Effector CD4-positive, alpha-beta T cell (primary cell): ENCODE measurements at regions not wholly inside any gene's neighbourhood (a gene's known extent, or its start where the extent isn't known, plus 50 kb on each side); places are given as distances from the start of the nearest gene placed in this dataset.

ENCODE experiments used
- DNase-seq: peaks from one replicate; pipeline ENCODE4 v3.0.0-alpha.2; 2020

GRCh38 chr10:44858017-44858371, 53.1 kb upstream of the TMEM72 start:
- no peak for DNase-seq

GRCh38 chr10:44858988-44859387, 52.1 kb upstream of the TMEM72 start:
- DNase-seq: no peak

DNA sequence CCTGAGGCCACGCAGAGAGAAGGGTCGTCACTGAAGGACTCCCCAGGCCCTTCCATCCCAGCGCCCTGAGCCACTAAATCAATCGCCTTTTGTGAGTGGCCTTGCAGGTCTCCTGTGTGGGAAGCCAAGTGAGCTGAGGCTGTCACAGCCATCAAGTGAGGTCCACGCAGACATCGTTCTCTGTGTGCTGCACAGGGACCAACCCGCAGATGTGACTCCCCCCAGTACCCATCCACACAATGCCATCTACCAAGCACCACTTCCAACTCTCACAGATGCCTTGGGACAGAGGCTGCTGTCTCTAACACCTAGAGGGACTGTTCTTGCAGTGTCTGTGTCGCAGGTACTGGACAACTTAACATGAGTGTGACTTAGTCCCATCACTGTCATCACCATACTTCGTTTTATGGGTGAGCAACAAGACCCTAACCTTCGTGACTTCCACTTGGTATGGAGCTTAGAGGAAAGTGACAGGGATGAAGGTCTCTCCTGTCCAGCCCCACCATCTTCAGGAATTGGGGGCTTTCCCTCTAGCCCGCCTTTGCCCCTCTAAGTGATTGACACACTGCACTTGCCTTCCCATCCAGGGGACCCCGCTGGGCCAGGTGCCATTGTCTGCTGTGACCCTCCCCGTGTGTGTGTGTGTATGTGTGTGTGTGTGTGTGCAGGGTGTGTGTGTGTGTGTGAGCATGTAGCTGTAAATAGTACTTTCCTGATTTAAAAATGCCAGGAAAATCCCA, 51.4 kb upstream of the TMEM72 start:
- no peak for DNase-seq

DNA sequence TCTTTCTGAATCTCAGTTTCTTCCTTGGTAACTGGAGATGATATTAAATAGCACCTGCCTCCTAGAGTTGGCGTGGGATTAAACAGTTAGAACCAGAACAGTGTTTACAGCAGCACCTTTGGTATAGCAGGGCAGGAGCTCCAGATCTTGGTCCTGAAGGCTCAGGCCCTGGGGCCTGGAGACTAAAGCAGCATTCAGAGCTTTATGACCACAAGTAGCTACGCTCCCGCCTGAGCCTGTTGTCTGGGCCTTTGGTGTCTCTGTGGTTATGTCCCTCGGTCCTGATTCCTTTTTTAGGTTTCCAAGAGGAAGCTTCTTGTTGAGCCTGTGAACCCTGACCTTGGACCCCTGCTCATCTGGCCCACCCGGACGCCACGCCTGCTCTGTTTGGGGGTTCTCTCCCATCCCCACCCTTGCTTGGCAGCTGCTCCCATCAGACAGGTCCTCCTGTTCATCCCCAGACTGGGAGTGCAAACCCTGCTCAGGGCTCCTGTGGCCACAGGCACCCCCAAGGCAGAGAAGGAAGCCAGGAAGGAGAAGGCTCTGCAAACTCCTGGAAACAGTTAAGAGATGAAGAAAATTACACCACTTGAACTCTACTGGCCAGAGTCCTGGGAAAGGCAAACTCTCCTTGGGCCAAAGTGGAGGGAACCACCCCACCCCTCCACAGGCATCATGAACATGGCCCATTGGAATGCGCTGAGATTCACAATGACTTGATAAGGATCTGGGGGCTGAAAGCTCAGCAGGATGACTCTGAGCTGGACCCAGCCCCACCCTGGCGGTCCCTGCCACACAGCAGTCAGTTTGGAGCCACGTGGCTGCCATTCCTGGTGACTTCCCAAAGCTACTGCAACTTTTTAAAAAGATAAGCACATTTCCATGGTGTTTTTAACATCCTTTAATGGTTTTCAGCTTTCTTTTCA, 50.1 kb upstream of the TMEM72 start:
- DNase-seq: no peak
